Right kidney (tissue), 1 donor: ENCODE measurements at regions not wholly inside any gene's neighbourhood (a gene's known extent, or its start where the extent isn't known, plus 50 kb on each side); places are given as distances from the start of the nearest gene placed in this dataset.
"Not testable (repeated sequence)": the region's sequence is repeated elsewhere in the genome, so short reads cannot be mapped to it uniquely, and the experiment has no call there.

ENCODE experiments used
- DNase-seq: peaks from one replicate; pipeline ENCODE4 v3.0.0-alpha.2; 2016

DNA sequence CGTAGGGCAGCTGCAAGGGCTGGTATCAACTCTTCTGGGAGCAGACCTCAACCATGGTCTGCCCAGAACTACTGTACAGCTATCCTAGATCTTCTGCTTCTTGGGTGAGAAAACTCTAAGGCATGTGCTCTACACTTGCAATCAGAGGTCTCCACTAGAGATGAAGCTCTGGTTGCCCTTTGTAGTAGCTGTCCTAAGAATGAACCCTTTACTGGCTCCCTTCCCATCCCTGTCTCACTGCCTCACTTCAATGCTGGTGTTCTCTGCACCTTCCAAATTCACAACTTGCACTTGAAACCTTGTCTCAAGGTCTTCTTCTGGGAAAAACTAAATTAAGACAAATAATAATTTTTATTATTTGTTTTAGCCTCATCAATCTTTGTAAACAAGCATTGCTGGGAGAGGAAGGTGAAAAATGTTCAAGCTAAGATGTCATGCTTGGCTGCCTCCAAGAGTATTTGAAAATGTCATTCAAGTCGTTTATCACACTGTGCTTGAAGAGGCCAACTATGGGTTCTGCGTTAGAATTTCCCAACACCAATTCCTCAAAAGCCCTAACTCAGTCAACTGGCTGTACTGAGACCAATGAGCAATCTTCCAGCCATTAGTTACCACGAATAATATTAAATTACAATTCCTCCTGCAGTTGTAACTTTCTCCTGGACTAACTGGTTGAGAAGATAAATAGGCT is 216.9 kb upstream of the ADRA1D start:
- DNase-seq: no peak

DNA sequence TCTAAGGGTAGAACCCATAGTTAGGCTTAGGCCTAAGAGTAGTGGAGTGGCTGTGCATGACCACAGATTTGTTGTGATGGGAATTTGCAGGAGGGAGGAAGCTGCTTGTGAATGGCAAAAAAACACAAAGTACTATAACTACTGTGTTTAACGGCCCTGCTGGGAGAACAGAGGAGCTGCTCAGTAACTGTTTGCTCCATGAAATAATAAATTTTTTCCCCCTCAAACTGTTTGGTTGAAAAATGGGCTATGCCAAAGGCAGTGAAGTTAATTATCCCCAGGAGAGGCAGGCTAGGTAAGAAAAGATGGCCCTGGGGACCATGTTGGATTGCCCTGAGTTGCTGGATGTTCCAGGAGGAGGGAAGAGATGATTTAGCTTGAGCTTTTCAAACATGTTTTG is 216.1 kb upstream of the ADRA1D start:
- no peak for DNase-seq

DNA sequence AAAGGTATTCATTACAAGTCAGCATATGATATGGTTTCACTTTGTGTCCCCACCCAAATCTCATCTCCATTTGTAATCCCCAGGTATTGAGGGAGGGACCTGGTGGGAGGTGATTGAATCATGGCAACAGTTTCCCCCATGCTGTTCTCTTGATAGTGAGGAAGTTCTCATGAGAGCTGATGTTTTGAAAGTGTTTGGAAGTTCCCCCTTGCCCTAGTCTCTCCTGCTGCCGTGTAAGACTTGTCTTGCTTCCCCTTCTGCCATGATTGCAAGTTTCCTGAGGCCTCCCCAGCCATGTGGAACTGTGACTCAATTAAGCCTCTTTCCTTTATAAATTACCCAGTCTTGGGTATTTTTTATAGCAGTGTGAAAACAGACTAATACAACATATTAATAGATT is 213.7 kb upstream of the ADRA1D start:
- DNase-seq: not testable (repeated sequence)

DNA sequence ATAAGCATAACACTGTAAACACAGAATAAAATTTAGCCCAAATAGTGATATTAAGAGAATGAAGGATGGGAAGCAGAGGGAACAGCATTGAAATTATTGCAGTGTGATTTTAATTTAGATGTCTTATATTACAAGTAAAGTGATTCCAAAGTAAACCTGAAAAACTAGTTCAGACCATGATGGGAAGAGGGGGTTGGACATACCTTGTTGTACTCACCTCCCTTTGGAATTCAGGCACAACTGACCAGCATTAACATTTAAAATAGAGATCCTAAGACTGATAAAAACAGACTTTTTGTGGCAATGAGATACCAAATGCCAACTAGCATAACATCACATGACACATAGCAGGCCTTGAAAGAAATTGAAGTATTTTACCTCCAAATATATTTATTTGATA is 210.0 kb upstream of the ADRA1D start:
- no peak for DNase-seq

DNA sequence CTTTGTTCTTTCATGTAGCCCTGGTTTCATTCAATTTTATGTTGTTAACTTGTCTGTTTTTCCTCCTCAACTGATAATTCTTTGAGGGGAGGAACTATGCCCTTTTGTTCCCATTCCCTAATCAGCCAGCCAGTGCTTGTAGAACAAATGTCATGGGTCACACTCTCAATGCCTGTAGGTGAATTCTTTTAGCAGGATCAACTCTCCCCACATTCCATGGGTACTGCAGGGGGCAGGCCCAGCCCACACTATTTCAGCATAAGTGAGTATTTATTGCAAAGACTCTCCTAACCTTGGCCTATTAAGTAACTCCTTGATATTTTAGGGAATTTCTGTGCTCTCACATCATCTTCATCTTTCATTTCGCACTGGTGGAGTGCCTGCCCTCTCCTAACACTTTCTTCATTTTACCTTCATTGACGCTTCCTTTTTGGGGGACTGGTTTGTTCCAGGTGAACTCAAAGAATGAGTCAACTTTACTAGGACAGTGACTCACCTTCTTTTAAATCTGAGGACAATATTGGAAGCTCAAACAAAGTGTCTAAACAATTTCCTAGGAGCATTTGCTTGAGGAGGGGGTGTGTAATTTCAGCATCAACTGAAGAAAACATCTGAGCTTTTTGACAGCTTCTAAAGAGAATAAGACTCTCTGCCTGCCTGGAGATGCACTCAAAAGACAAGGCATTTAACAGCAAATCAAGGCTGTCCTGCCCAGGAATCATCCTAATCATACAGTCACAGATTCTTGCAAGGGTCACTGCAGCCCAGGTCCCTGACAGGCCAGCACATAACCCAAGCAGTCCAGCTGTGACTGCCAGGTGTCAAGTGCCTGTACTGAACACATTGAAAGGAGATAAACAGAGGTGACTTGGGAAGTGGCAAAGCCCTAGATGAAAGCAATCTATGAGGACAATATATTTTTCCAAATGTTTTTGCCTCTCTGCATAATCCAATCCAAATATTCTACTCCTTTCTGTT is 208.8 kb upstream of the ADRA1D start:
- no peak for DNase-seq

DNA sequence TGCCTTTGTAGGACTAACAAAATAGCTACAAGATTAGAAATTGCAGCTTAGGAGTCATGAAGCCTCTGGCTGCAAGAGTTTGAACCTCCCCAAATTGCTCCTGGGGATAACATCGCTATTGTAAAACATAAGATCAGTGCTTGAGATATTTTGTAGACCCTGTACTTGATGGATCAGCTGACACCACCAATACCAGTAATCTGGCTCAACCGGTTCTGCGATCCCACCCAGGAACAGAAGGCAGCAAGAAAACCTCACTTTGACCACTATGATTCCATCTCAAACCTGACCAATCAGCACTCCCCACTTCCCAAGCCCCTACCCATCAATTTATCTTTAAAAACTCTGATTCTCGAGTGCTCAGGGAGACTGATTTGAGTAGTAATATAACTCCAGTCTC is 206.9 kb upstream of the ADRA1D start:
- no peak for DNase-seq

DNA sequence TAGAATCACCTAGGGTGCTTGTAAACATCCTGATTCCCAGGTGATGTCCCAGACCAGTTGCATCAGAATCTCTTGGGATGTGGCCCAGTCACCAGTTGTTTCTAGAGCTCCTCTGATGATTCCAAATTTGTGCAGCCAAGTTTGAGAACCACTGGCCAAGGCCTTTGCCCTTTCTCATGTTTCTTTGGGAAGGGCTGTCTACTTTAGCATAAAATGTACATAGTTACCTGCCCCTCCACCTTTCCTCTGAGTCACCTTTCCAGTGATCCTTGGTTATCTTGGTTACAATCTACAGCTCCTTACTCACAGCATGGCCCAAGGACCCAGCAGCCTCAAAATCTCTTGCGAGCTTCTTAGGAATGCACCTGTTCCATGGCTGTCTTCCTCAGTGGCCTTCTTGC is 206.2 kb upstream of the ADRA1D start:
- no peak for DNase-seq

DNA sequence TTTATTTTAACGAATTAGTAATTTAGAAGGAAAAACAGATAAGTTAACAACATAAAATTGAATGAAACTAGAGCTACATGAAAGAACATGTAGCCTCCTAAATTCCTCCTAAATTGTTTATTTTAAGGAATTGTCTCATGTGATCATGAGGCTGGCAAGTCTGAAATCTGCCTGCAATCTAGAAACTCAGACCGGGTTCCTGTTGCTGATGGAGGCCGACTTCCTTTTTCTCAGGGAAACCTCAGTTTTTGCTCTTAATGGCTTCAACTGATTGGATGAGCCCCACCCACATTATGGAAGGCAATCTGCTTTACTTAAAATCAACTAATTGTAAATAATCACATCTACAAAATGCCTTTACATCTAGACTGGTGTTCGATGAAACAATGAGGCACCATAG is 205.0 kb upstream of the ADRA1D start:
- DNase-seq: no peak

DNA sequence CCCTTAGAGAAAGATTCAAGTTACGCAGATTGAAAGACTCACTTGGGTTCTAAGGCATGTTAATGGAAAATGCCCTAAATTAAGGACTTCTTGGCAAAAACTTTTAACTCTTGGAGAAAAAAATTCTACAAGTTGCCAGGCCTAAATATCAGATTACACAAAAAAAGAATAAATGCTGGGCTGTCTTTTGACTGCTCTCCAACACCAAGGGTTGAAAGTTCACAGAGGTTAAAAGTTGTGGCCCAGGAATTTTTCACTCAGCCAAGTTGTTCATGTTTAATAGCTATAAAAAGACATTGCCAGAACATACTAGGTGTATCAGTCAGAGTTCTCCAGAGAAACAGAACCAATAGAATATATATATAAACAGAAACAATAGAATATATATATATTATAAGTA is 204.3 kb upstream of the ADRA1D start:
- no peak for DNase-seq

DNA sequence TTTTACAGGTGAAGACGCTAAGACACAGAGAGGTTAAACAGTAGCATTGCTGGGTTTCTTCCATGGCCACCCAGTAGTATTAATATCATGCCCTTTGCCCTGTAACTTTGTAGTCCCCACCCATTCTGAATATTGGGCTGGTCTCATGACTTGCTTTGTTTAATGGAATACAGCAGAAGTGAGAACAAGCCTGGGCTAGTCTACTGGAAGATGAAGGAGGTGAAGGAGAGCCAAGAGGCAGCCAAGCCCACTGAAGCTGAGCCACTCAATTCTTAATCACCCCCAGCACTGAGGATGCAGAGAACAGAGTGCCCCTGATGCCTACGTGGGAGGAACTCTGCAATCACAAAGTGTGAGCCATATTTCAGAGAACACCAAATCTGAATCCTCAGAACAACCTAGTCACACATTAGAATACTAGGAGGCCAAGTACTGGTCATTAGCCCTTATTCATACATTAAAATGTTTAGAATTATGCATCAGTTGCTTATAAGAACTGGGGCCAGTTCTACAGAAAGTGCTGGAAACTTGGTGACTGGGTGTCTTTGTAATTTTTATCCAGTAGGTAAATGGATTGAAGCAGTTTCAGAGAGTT is 202.5 kb upstream of the ADRA1D start:
- no peak for DNase-seq

DNA sequence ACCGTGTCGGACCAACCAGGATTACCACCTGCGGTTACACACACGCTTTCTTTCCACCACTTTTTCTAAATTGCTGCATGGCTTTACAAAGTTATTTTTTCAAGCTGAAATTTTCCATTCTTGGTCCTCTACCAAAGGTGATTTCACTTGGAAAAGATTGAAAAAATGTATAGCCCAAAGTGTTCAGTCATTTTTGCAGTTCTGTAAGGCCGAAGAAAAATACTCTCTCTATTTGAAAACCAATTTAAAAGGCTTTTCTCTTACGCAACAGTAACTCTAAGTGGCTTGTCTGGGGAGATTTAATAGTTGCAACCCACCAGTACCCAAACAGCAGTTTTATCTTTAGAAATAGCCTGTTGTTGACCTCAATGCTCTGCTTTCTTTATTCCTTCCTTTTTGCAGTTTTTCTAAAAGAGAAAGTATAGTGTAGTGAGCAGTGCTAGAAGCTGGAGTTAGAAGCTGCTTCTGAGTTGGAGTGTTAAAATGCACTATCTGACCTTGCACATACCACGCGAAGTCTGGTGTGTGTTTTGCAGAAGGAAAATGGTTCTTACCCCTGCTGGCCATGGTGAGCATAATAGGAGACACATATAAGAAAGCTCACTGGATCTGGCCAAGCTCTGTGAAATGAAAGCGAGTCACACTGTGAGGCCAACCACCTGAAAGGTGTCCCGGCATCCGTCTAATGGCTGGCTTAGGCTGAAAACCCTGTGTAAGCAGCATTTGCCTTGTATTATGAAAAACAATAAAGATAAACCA is 201.0 kb upstream of the ADRA1D start:
- DNase-seq: no peak

DNA sequence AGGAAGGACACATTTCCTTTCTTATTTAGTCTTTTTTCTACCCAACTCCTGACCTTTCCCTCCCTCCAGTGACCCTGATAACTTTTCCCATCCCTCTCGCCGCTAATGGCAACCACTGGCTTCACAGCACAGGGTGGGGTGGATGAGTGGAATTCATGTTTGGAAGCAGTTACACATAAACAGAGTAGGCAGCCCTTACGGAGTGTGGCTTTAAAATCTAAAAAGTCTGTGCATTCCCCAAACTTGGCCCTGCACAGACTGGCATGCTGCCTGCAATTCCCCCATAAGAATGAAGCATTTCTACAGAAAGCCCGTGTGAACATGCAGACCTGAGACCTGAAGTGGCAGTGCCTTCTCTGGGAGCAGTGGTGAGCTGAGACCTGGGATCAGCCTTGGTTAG is 196.7 kb upstream of the ADRA1D start:
- no peak for DNase-seq

DNA sequence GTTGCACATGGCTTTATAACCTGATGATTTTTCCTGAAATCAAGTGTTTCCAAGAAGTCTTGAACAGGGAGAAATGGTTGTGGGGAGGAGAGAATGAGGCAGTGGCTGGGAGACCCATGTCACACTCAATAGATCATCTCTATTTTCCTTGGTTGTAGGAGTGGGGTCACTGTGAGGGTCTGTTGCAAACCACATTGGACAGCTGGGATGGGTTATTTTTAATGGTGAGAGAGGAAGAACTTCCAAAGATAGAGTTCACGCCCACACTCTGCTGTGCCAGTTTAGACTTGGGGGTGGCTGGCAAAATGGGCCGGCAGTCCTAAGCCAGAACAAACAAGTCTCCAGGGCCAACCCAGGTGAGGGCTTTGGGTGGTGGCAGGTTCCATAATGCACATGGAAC is 196.2 kb upstream of the ADRA1D start:
- no peak for DNase-seq

DNA sequence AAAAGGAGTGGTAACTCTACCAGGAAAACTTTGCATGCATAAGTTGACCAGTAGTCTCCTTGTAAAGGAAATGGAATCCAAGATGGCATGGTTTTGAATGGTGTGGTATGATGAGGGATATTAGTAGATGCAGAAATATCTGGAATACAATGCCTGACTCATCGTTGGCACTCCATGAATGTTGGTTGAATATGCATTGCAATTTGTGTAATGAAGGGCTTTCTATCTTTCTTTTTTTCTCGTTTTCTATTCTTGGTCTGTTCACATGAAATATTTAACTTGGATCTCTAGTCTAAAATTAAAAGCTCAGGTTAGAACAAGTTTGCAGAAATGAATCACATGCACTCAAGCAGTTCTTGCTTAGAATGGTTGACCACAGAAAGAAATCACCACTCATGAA is 195.3 kb upstream of the ADRA1D start:
- no peak for DNase-seq

DNA sequence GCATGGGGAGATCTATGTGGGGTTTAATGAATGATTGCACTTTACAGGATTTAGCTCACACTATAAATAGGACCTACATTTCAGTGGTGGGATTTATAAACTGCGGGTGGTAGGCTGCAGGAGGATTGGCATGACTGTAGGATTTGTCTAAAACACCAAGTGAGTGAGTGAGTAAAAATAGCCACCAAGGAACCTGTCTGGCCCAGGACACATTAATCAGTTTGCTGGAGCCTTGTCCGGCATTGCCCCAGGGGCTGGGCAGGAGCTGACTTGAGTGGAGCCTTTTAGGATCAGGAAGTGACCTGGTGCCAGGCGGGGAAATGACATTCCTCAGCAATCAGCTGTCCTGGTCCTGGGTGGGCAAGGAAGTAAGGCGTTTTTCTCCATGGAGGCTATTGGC is 193.9 kb upstream of the ADRA1D start:
- DNase-seq: no peak

DNA sequence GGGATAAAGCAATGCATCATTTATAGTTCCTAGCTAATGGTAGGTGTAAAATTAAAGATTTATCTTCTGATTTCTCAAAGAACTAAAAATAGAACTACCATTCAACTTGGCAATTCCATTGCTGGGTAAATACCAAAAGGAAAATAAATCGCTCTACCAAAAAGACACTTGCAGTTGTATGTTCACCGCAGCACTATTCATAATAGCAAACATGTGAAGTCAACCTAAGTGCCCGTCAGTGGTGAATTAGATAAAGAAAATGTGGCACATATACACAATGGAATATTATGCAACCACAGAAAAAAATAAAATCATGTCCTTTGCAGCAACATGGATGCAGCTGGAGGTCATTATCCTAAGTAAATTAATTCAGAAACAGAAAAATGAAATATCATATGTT is 192.8 kb upstream of the ADRA1D start:
- no peak for DNase-seq

DNA sequence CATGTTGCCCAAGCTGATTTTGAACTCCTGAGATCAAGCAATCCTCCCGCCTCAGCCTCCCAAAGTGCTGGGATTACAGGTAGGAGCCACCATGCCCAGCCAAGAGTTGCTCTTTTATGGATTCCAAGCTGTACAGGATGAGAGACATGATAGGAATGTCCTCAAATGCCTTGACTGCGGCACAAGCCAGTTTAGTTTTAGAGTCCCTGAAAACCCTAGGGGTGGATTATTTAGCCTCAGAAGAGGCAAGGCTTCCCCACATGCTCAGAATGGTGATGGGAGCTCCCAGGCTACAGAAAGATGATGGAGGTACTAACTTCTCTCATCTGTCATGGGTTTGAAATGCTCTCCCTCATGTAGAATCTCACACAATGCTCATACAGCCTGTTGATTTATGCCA is 192.1 kb upstream of the ADRA1D start:
- DNase-seq: no peak

DNA sequence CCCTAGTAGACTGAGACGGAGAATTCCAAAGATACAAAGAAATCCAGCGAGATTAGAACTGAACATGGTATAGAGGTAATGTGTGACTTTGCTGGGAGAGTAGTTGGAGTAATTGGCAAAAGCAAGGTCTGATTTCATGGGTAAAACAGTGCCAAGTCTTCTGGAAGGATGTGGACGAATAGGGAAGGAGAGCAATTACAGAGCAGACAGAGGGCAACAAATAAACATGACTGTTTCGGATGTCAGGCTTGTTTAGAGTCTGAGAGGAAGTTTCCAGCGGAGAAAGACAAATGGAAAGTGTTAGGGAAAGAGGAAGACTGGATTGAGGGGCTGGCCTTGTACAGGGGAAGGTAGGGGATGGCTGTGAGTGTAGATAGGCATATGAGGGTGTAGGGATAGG is 190.4 kb upstream of the ADRA1D start:
- DNase-seq: no peak

DNA sequence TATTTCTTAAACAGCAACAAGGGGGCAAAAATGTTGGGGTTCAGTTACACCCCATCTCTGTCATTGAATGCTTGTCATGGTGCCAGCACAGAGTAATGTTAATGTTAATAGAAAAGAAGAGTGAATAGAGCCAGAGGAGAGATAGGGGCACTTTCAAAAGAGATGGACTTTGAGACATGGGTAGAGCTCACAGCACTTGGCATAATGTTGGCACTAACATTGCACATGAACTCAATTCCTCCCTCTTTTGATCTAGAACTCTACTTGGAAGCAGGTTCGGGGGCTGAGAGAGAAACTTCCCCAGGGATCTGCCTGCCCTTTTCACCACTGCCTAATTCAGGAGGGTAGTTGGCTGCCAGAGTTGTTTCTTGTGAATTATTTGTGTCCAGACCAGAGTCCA is 188.0 kb upstream of the ADRA1D start:
- DNase-seq: no peak

DNA sequence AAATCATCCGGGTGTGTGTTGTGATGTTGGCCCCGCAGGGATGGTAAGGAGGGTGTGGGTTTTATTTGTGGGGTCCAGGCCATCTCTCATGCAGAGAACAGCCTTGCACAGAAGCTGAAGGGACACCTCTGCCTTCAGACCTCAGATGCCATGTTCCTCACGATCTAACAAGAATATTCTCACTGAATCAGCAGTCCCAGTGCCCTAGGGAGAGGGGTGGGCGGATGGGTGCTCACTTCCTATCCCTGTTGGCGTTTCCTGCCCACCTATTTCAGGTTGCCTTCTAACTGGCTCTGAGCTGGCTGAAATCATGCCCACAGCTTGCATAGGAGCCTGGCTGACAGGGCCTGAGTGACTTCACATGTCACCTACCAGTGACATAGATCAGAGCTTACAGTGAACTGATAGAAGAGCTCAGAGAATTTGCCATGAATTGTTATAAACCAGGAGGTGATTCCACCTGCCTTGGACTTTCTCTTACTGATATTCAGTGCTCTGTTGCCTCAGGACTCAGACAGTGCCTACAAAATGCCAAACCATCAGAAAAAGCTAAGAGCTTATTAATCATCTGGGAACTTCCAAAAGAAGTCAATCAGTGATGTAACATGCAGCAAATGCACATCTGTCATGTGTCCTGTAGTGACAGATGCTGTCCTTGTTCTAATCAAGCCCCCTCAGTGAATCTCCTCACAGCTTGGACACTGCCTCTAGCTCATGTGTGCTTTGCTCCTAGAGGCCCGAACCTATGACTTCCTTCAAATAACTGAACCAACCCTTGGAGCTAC is 186.8 kb upstream of the ADRA1D start:
- DNase-seq: no peak

DNA sequence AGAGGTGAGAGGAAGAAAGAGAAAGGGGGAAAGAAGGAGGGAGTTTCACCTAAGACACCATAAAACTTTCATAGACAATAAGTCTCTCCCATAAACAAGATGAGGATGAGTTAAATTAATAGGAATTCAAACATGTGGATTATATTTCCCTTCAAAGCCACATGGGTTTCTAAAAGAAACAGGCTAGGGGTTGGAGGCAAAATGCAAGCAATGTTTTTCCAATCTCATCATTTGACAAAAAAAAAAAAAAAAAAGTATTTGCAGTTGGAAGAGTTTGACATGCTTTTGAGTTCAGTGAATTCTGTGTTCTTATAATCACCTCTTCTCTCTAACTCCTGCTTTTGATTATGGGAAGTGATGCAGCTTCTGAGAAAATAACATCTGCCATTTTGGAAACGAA is 186.1 kb upstream of the ADRA1D start:
- no peak for DNase-seq

DNA sequence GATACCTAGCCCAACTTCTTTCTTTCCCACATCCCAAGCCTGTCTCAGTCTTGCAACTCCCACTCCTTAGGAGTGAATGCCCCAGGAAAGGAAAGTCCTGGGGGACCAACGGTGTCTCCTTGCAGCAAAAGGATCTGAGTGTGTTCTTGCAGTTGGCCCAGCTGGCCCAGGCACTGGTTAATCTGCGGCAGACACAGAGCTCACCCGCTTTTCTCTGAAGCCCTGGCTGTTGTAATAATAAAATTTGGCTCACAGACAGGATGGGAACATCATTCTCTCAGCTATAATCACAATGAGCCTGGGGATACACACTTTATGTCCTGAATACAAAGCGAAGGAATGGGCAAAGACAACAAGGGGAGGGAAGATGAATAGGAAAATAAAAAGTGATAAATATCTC is 185.6 kb upstream of the ADRA1D start:
- DNase-seq: no peak
